GM20000 (cell line): ENCODE measurements at regions not wholly inside any gene's neighbourhood (a gene's known extent, or its start where the extent isn't known, plus 50 kb on each side); places are given as distances from the start of the nearest gene placed in this dataset.
"Not testable (repeated sequence)": the region's sequence is repeated elsewhere in the genome, so short reads cannot be mapped to it uniquely, and the experiment has no call there.

Source experiments
- DNase-seq: peaks from one replicate; pipeline ENCODE4 v3.0.0; 2012; ENCODE audit warnings: low spot score
- CTCF ChIP-seq: IDR thresholded peaks from 2 replicates; pipeline ENCODE4 v1.5.1; 2012; ENCODE audit warnings: mild to moderate bottlenecking, control low read depth; ENCODE audit errors: extremely low read depth, missing control alignments

- DNase-seq = no peak
- TF ChIP-seq CTCF = no peak
These were observed 177.5 kb downstream of the TLE3 start for GRCh38 chr15:69920221-69920620.

- DNase-seq = peak; percentile 51
- TF ChIP-seq CTCF = no peak
These were observed 175.8 kb downstream of the TLE3 start for GRCh38 chr15:69921626-69922619.

- DNase-seq = no peak
These were observed 173.2 kb downstream of the TLE3 start for GRCh38 chr15:69924531-69924930.

DNA sequence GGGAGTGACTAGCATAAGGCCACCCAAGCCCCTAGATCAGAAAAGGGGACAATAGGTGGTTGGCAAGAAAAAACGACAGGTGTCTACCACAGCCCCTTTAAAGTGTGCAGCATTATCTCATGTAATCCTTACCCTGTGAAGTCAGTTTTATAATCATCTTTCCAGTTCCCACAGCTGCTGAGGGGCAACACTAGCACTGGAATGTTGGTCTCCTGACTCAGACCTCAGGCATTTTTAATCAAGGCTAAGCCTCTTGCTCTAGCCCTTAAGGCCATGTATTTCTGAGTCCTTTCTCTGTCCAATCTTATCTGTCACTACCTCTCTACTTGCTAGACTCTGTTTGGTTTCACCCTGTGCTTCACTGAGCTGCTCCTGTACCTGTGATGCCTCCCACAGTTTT is 171.7 kb downstream of the TLE3 start:
- no peak for DNase-seq
- no peak for TF ChIP-seq CTCF

More at GRCh38 chr15:69924531-69924930, 173.2 kb downstream of the TLE3 start:
- TF ChIP-seq CTCF = no peak

- TF ChIP-seq CTCF = no peak
These were observed 171.0 kb downstream of the TLE3 start for GRCh38 chr15:69926721-69927120.

DNA sequence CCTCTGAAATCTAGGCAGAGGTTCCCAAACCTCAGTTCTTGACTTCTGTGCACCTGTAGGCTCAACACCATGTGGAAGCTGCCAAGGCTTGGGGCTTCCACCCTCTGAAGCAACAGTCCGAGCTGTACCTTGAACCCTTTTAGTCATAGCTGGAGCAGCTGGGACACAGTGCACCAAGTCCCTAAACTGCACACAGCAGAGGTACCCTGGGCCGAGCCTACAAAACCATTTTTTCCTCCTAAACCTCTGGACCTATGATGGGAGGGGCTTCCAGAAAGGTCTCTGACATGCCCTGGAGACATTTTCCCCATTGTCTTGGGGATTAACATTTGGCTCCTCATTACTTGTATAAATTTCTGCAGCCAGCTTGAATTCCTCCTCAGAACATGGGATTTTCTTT is 168.8 kb downstream of the TLE3 start:
- DNase-seq = not testable (repeated sequence)

More at GRCh38 chr15:69926721-69927120, 171.0 kb downstream of the TLE3 start:
- no peak for DNase-seq

GRCh38 chr15:69929905-69930630 is 167.6 kb downstream of the TLE3 start:
- no peak for TF ChIP-seq CTCF
- DNase-seq = no peak
